ENCODE measurements at regions not wholly inside any gene's neighbourhood (a gene's known extent, or its start where the extent isn't known, plus 50 kb on each side); places are given as distances from the start of the nearest gene placed in this dataset.
"Not testable (repeated sequence)": the region's sequence is repeated elsewhere in the genome, so short reads cannot be mapped to it uniquely, and the experiment has no call there.

GRCh38 chr11:28963187-28963586 lies 855.0 kb downstream of the METTL15 start:
- no peak for DNase-seq

- DNase-seq, result no peak
Observed at GRCh38 chr11:28962502-28962901, 854.3 kb downstream of the METTL15 start.

- DNase-seq, result no peak
Observed at GRCh38 chr11:28961726-28962125, 853.5 kb downstream of the METTL15 start.

- DNase-seq, result no peak
Observed at GRCh38 chr11:28956446-28956845, 848.3 kb downstream of the METTL15 start.

- DNase-seq, result no peak
Observed at GRCh38 chr11:28951191-28951590, 843.0 kb downstream of the METTL15 start.

- DNase-seq, result no peak
Observed at GRCh38 chr11:28939381-28939780, 831.2 kb downstream of the METTL15 start.

GRCh38 chr11:28938091-28938490 lies 829.9 kb downstream of the METTL15 start:
- no peak for DNase-seq

- no peak for DNase-seq
Observed at GRCh38 chr11:28932940-28933339, 824.8 kb downstream of the METTL15 start.

- DNase-seq, result no peak
Observed at GRCh38 chr11:28924004-28924403, 815.8 kb downstream of the METTL15 start.

GRCh38 chr11:28922386-28922981 lies 814.3 kb downstream of the METTL15 start:
- no peak for DNase-seq

GRCh38 chr11:28919194-28919593 lies 811.0 kb downstream of the METTL15 start:
- no peak for DNase-seq

GRCh38 chr11:28913883-28914282 lies 805.7 kb downstream of the METTL15 start:
- no peak for DNase-seq

- DNase-seq, result no peak
Observed at GRCh38 chr11:28911829-28912228, 803.6 kb downstream of the METTL15 start.

GRCh38 chr11:28910926-28911325 lies 802.7 kb downstream of the METTL15 start:
- no peak for DNase-seq

GRCh38 chr11:28903716-28904115 lies 795.5 kb downstream of the METTL15 start:
- DNase-seq, result no peak

GRCh38 chr11:28900427-28900826 lies 792.2 kb downstream of the METTL15 start:
- DNase-seq, result no peak

- DNase-seq, result no peak
Observed at GRCh38 chr11:28899706-28900105, 791.5 kb downstream of the METTL15 start.

- DNase-seq, result not testable (repeated sequence)
Observed at GRCh38 chr11:28890601-28891040, 782.4 kb downstream of the METTL15 start.

- no peak for DNase-seq
Observed at GRCh38 chr11:28887681-28888080, 779.5 kb downstream of the METTL15 start.

- DNase-seq, result no peak
Observed at GRCh38 chr11:28879869-28880268, 771.7 kb downstream of the METTL15 start.

- DNase-seq, result no peak
Observed at GRCh38 chr11:28878025-28878424, 769.8 kb downstream of the METTL15 start.

GRCh38 chr11:28877340-28877739 lies 769.2 kb downstream of the METTL15 start:
- no peak for DNase-seq

GRCh38 chr11:28874706-28875105 lies 766.5 kb downstream of the METTL15 start:
- no peak for DNase-seq

GRCh38 chr11:28871090-28871489 lies 762.9 kb downstream of the METTL15 start:
- DNase-seq, result no peak

GRCh38 chr11:28863422-28863821 lies 755.2 kb downstream of the METTL15 start:
- no peak for DNase-seq

All from T1000 (cell line).